Stomach (tissue), 4 donors: ENCODE measurements at regions not wholly inside any gene's neighbourhood (a gene's known extent, or its start where the extent isn't known, plus 50 kb on each side); places are given as distances from the start of the nearest gene placed in this dataset.

Source experiments
- CTCF ChIP-seq, 7 experiments: fragments of 450-650 bp in 4 of 7; fragments of 200-600 bp in 3 of 7; sonication (generic) in 3 of 7; IDR thresholded peaks; one replicate each; pipeline ENCODE4 v1.5.1; 2016 to 2019; ENCODE audit warnings: antibody characterized with exemption in 7 of 7, control low read depth in 2 of 7, mild to moderate bottlenecking in 1 of 7
- POLR2A ChIP-seq, 4 donors: fragments of 450-650 bp; IDR thresholded peaks; one replicate each; pipeline ENCODE4 v1.6.1; 2016; ENCODE audit warnings: antibody characterized with exemption in 4 of 4, control low read depth in 2 of 4, mild to moderate bottlenecking in 1 of 4, moderate library complexity in 1 of 4
- POLR2AphosphoS5 ChIP-seq, 3 donors: sonication (generic); formaldehyde crosslinking; IDR thresholded peaks; one replicate each; pipeline ENCODE4 v1.6.1; 2016; ENCODE audit warnings: antibody characterized with exemption in 3 of 3

GRCh38 chr6:96301781-96302180 is 219.8 kb upstream of the UFL1 start:
- TF ChIP-seq POLR2A (IDR thresholded peaks at IDR 0.05) (no peak), CTCF (IDR thresholded peaks at IDR 0.05) (no peak), POLR2AphosphoS5 (IDR thresholded peaks at IDR 0.05) (no peak)
